Lung (tissue), 11 donors: ENCODE measurements at regions not wholly inside any gene's neighbourhood (a gene's known extent, or its start where the extent isn't known, plus 50 kb on each side); places are given as distances from the start of the nearest gene placed in this dataset.

ENCODE experiments used
- ATAC-seq: fragments of 200-7000 bp; cut with Tn5 transposase; one replicate; pipeline ENCODE4 v1.9.1; 2020; ENCODE audit warnings: moderate number of reproducible peaks; ENCODE audit not compliant: insufficient read depth, low FRiP score
- DNase-seq, 3 donors: peaks; one replicate each; pipeline ENCODE4 v3.0.0-alpha.2; 2013 to 2017
- H3K27ac ChIP-seq, 2 donors: one replicate each; pipeline ENCODE4 v1.5.1; 2013; ENCODE audit warnings: mild to moderate bottlenecking in 2 of 2, moderate library complexity in 2 of 2, control low read depth in 1 of 2, inconsistent platforms in 1 of 2, low read depth in 1 of 2, low read length in 1 of 2
- H3K27me3 ChIP-seq, 3 donors: one replicate each; pipeline ENCODE4 v1.5.1; 2013; ENCODE audit warnings: low read length in 2 of 3; ENCODE audit not compliant: control insufficient read depth in 3 of 3, insufficient read depth in 3 of 3
- H3K36me3 ChIP-seq, 4 donors: one replicate each; pipeline ENCODE4 v1.5.1; 2013; ENCODE audit warnings: low read length in 4 of 4, mild to moderate bottlenecking in 1 of 4, moderate library complexity in 1 of 4; ENCODE audit not compliant: control insufficient read depth in 4 of 4, insufficient read depth in 4 of 4
- H3K4me1 ChIP-seq, 5 donors: one replicate each; pipeline ENCODE4 v1.5.1; 2013; ENCODE audit warnings: low read length in 5 of 5, mild to moderate bottlenecking in 2 of 5, moderate library complexity in 1 of 5; ENCODE audit not compliant: control insufficient read depth in 5 of 5, insufficient read depth in 5 of 5
- H3K4me3 ChIP-seq: one replicate; pipeline ENCODE4 v1.5.1; 2013; ENCODE audit warnings: mild to moderate bottlenecking, control low read depth, moderate library complexity
- H3K9ac ChIP-seq, 2 donors: one replicate each; pipeline ENCODE4 v1.5.1; 2013; ENCODE audit warnings: low read length in 2 of 2, control low read depth in 1 of 2; ENCODE audit not compliant: insufficient read depth in 1 of 2
- H3K9me3 ChIP-seq, 4 donors: one replicate each; pipeline ENCODE4 v1.5.1; 2013; ENCODE audit warnings: low read length in 3 of 4, mild to moderate bottlenecking in 1 of 4, moderate library complexity in 1 of 4; ENCODE audit not compliant: control insufficient read depth in 4 of 4, insufficient read depth in 3 of 4
- WGBS, 2 donors: extraction: QIAGEN DNeasy Blood & Tissue Kit; methylation state at CpG; one replicate each; pipeline ENCODE4 v1.1.7; 2013; 5-methylcytosine and 5-hydroxymethylcytosine counted together
- TF ChIP-seq, protein P1 (sequence below): IDR thresholded peaks from 2 replicates; pipeline ENCODE4 v1.5.1; 2012; ENCODE audit warnings: mild to moderate bottlenecking; ENCODE audit errors: control extremely low read depth, extremely low read depth
- donor health status: control.
- donor health status: control.
- donor health status: Bipolar disorder and iron deficiency.
- donor health status: healthy.
- donor health status: DM: yes; HTN: yes; CAD: no.

DNA sequence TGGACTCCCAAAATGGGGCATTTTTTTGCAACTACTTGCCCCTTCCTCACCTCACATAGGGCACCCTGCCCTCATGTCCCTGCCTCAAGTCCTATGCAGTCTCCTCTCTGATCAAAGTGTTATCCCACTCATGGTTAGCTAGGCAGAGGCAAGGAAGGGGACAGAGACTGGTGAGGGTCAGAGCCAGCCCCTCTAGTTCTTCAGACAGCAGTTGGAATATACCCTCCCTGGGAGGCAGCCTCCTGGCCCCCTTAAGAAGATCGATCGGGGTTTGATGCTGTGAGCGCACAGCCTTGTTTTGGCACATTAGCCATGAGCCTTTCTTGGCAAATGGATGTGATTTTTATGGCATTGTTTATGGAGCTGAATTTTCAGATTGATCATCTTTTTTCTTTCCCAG is 436.9 kb downstream of the BUD13 start:
- ATAC-seq (no peak), DNase-seq (no peak)
- Histone ChIP-seq H3K27ac (no peak overlapping the region), H3K4me1 (peaks cover 0 to 2% (median 0%) of the 10 kb centered on the region in 5 donors), H3K36me3 (no peaks in the 10 kb centered on the region), H3K4me3 (no peak overlapping the region), H3K9ac (no peak overlapping the region), H3K9me3 (peaks cover 0 to 6% (median under 1%) of the 10 kb centered on the region in 4 donors), H3K27me3 (no peaks in the 10 kb centered on the region)
- TF ChIP-seq, protein P1, sequence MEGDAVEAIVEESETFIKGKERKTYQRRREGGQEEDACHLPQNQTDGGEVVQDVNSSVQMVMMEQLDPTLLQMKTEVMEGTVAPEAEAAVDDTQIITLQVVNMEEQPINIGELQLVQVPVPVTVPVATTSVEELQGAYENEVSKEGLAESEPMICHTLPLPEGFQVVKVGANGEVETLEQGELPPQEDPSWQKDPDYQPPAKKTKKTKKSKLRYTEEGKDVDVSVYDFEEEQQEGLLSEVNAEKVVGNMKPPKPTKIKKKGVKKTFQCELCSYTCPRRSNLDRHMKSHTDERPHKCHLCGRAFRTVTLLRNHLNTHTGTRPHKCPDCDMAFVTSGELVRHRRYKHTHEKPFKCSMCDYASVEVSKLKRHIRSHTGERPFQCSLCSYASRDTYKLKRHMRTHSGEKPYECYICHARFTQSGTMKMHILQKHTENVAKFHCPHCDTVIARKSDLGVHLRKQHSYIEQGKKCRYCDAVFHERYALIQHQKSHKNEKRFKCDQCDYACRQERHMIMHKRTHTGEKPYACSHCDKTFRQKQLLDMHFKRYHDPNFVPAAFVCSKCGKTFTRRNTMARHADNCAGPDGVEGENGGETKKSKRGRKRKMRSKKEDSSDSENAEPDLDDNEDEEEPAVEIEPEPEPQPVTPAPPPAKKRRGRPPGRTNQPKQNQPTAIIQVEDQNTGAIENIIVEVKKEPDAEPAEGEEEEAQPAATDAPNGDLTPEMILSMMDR: no peak
- 92 to 97% methylated on average over 3 of the region's 3 CpGs for WGBS, 2 donors

DNA sequence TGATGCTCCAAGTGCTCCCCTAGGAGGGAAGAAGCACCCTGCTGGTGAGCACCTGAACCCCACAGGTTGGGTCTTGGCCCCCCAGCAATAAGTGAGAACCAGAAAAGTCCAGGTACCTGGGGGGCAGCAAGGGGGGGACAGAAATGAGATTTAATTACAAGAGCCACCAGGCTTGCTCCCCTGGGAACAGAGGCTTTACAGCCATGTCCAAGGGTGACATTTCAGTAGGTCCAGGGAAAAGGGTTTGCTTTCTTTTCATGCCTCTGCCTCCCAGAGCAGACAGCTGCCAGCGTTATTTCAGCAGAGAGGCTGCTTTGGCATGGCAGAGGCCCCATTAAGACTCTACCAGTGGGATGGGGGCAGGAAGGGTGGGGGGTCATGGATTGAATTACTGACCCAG is 437.7 kb downstream of the BUD13 start:
- no peak for ATAC-seq

DNA sequence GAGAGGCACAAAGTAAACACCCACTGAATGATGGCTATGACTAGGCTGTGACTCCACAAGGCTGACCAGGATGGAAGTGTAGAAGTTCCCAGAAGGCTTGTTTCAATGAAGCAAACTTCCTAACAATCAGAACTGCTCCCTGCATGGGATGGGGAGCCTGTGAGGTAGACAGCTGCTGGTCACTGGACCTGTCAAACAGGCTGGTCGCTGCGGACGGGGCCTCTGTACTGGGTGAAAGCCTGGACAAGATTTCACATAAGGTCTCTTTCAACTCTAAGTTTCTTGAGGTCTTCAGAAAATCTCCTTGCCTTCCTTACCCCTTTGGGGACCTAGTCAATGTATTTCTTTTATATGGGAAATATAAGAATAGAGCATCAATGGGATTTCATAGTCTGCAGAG is 438.2 kb downstream of the BUD13 start:
- TF ChIP-seq, protein P1: no peak
- DNase-seq (no peak), ATAC-seq (no peak)
- H3K4me3 ChIP-seq: no peak overlapping the region
- H3K4me1 ChIP-seq: peaks cover 0 to 2% (median 0%) of the 10 kb centered on the region in 5 donors
- H3K27me3 ChIP-seq: no peaks in the 10 kb centered on the region
- H3K27ac ChIP-seq: no peak overlapping the region
- H3K9ac ChIP-seq: no peak overlapping the region
- peaks cover 0 to 6% (median under 1%) of the 10 kb centered on the region in 4 donors for H3K9me3 ChIP-seq
- 70 to 79% methylated on average over 3 of the region's 3 CpGs for WGBS, 2 donors
- no peaks in the 10 kb centered on the region for H3K36me3 ChIP-seq

More for the DNA sequence above, 437.7 kb downstream of the BUD13 start:
- Histone ChIP-seq H3K9me3 (peaks cover 0 to 6% (median under 1%) of the 10 kb centered on the region in 4 donors), H3K27ac (no peak overlapping the region), H3K36me3 (no peaks in the 10 kb centered on the region), H3K27me3 (no peaks in the 10 kb centered on the region), H3K4me3 (no peak overlapping the region), H3K9ac (no peak overlapping the region), H3K4me1 (peaks cover 0 to 2% (median 0%) of the 10 kb centered on the region in 5 donors)
- DNase-seq: no peak
- WGBS, 2 donors: 78 to 87% methylated on average over 1 of the region's 1 CpG
- TF ChIP-seq, protein P1: no peak

DNA sequence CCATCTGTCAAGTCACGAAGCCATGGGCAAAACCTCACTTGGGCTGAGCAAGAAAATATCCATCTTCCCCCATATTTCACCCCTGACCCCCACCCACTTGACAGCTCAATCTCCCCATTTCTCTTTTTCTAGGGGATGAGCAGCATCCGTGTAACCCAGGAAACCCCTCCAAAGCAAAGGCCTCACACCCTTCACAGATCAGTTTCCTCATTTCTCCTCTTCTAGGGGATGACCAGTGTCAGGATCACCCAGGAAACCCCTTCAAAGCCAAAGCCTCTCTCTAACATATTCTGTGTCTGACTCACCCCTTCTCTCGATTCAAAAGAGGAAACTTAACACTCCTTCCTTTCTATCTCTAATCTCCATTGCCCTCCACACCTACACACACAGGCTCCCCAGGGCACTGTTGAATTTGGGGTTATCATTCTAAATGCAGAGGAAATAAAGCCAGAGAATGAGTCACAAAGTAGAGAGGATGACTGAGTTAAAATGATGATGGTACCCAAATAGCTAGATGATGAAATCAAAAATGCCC is 439.7 kb downstream of the BUD13 start:
- peaks cover 0 to 2% (median 0%) of the 10 kb centered on the region in 5 donors for H3K4me1 ChIP-seq

More for the DNA sequence above, 439.7 kb downstream of the BUD13 start:
- TF ChIP-seq, protein P1: no peak
- no peaks in the 10 kb centered on the region for H3K36me3 ChIP-seq
- H3K27me3 ChIP-seq: no peaks in the 10 kb centered on the region
- 65 to 80% methylated on average over 3 of the region's 3 CpGs for WGBS, 2 donors
- no peak for ATAC-seq
- no peak overlapping the region for H3K27ac ChIP-seq
- no peak overlapping the region for H3K9ac ChIP-seq
- DNase-seq: no peak
- H3K4me3 ChIP-seq: no peak overlapping the region
- peaks cover 0 to 6% (median under 1%) of the 10 kb centered on the region in 4 donors for H3K9me3 ChIP-seq
